NCI-H2171 (cell line): ENCODE measurements at regions not wholly inside any gene's neighbourhood (a gene's known extent, or its start where the extent isn't known, plus 50 kb on each side); places are given as distances from the start of the nearest gene placed in this dataset.
"Not testable (repeated sequence)": the region's sequence is repeated elsewhere in the genome, so short reads cannot be mapped to it uniquely, and the experiment has no call there.

Source experiments
- DNase-seq: peaks from one replicate; lab custom pipeline; 2025; lab: John Stamatoyannopoulos, UW

DNA sequence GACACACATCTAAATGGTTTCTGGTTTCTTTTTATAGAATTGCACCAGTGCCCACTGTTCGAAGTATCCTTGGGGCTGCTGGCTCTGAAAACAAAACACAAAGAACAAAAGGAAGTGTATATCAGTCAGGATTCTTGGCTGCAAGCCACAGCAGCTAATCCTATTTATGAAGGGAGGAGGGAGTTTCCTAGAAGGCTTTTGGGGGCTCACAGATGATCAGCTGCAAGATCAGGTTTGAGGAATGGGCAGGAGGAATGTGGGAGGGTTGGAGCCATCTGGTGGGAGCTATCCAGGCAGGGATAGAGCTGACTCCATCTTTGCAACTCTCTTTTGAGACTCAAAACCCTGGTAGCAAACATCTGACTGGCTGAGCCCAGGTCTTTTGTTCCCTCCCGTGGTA, 118.3 kb upstream of the EEF2KMT start:
- no peak for DNase-seq

DNA sequence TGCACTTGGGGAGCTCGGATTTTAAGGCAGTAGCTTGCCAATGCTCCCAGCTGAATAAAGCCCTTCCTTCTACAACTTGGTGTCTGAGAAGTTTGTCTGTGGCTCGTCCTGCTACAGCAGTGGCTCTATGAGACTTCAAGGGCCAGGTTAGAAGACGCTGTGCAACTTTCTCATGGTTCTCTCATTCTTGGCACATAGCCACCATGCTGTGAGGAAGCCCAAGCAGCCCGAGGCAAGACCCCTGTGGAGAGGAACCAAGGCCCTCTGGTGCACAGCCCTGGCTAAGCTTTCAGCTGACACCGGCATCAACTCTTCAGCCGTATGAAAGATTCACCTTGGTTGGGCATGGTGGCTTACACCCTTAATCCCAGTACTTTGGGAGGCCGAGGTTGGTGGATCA, 116.9 kb upstream of the EEF2KMT start:
- DNase-seq: no peak

DNA sequence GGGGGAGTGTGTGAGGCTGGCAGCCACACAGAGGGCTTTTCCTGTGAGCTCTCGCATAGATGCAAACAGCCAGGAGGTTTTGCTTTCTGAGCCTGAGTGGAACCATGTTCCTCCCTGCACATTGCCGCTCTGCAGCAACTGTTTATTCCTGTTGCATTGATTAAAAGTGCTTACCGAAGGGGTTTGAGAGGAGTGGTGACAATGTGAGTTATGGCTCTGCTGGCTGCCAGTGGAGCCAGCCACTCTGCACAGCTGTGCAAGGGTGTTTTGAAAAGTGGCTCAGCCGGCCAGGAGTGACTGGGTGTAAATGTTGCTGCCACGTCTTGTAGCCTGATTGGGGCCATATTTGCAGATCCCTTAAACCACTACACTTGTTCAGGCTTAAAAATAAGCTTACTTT, 114.9 kb upstream of the EEF2KMT start:
- not testable (repeated sequence) for DNase-seq

GRCh38 chr16:5207862-5208498, 110.4 kb upstream of the EEF2KMT start:
- not testable (repeated sequence) for DNase-seq

GRCh38 chr16:5207001-5207523, 109.5 kb upstream of the EEF2KMT start:
- no peak for DNase-seq

DNA sequence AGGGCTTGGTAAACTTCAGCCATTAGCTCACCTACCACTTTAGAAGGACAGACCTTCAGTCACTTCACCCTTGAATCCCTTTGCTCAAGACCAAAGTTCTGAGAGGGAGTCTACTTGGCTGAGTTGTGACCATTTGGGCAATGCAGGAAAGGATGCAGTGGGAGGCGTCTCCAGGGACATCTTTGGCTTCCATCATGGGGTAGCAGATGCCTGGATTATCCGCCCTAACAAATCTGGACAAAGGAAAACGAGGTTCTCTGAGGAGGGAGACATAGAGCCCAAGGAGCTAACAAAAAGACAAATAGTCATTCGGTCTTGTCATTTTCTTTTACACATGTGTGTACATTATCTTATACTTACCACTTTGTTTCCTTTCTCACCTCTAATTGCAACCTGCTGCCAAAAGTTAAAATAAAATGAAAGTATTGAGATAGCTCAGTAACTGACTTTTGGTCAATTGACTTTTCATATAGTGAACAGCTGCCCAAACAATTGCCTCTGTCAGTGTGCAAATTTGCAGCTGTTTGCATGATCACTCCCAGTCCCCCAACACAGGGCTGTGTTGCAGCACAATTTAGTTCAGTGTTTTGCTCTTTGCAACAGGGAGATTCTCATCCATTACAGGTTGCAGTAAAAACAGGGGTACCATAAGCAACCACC, 108.9 kb upstream of the EEF2KMT start:
- no peak for DNase-seq

GRCh38 chr16:5205361-5206040, 107.9 kb upstream of the EEF2KMT start:
- no peak for DNase-seq

GRCh38 chr16:5203675-5204074, 106.1 kb upstream of the EEF2KMT start:
- DNase-seq: not testable (repeated sequence)

GRCh38 chr16:5200123-5200522, 102.5 kb upstream of the EEF2KMT start:
- DNase-seq: no peak

- DNase-seq: no peak
Measured at GRCh38 chr16:5196204-5196603, 98.6 kb upstream of the EEF2KMT start.

DNA sequence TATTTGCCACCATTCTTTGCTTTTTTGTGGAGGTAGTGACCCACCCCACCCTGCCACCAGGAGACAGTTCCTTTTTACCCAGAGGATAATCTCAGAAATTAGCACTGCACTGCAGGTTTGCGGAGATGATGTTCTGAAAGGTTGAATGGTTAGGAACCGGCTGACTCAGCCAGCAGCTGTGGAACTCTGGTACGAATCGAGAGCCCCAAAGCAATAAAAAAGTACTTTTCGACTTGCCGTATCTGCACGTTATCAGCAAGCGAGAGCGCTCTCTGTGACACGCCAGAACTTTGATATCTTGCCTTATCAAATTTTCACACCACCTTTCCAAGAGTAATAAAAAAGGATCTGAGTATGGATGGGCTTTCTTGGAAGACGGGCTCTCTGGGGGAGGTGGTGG, 96.3 kb upstream of the EEF2KMT start:
- no peak for DNase-seq

DNA sequence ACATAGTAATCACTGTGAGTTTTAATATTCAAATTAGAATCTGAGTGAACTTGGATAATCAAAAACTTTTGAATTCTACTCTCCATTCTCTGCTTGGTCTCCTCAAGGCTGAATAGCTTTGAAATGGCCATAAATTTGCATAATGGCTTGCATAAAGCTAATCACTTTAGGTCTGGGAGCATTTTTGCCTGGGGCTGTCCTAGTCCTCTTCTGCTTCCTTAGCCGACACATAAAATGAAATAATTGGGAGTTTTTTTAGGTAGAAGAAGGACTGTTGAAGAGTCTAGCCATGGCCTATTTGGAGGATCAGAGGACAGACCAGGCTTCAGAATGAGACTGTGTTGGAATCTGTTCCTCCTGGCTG, 91.4 kb upstream of the EEF2KMT start:
- no peak for DNase-seq

DNA sequence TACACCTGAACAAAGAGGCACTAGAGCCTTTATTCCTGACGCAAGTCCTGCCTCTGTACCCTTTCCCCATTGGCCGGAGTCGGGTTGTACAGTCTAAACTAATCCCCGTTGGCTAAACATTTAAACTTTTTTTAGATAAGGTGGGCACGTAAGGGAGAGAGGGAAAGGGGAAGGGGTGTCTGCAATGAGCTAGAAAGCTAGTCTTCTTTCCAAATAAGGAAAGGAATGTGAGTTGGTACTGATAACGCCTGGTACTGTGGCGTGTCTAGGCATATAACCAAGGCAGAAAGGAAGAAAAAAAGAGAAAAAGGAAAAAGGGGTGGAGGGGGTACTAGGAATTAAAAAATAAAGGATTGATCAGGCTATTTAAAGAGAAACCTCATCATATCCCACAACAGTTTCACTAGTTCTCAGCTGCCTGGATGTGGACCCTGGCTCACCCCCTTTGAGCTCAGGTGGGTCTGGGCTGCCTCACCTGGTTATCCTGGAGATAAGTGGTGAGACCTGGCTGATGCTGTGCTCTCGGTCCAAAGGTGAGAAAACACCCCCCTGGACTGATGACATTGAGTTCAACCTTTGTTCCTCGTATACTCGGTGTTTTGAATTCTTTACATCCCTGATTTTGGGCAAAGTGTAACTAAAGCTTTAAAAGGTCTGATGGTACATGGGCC, 90.9 kb upstream of the EEF2KMT start:
- DNase-seq: no peak

- DNase-seq: no peak
Measured at GRCh38 chr16:5187402-5187952, 89.9 kb upstream of the EEF2KMT start.

- no peak for DNase-seq
Measured at GRCh38 chr16:5186381-5186903, 88.8 kb upstream of the EEF2KMT start.

GRCh38 chr16:5176505-5176904, 78.9 kb upstream of the EEF2KMT start:
- DNase-seq: no peak

GRCh38 chr16:5175266-5175665, 77.7 kb upstream of the EEF2KMT start:
- DNase-seq: no peak

GRCh38 chr16:5166486-5166885, 68.9 kb upstream of the EEF2KMT start:
- peak; percentile 50 for DNase-seq

- not testable (repeated sequence) for DNase-seq
Measured at GRCh38 chr16:5165429-5165828, 67.8 kb upstream of the EEF2KMT start.

DNA sequence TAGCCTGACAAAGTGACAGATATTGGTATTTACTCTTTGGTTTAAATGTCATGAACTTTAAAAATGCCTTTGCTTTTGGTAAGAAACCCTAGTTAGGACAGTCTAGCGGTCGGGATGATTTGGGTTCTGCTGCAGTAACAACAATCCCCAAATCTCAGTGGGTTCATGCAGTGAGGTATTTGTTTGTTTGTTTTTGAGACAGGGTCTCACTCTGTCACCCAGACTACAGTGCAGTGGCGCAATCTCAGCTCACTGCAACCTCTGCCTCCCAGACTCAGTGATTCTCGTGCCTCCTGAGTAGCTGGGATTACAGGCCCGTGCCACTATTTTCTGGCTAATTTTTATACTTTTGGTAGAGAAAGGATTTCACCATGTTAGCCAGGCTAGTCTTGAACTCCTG, 65.2 kb upstream of the EEF2KMT start:
- DNase-seq: not testable (repeated sequence)

DNA sequence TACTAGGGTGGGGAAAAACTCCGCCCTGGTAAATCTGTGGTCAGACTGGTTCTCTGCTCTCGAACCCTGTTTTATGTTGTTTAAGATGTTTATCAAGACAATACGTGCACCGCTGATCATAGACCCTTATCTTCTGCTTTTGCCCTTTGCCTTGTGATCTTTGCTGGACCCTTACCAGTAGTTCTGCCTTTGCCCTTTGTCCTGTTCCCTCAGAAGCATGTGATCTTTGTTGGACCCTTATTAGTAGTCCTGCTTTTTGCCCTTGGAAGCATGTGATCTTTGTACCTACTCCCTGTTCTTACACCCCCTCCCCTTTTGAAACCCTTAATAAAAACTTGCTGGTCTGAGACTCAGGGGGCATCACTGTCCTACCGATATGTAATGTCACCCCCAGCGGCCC, 64.3 kb upstream of the EEF2KMT start:
- DNase-seq: not testable (repeated sequence)

GRCh38 chr16:5160010-5160409, 62.4 kb upstream of the EEF2KMT start:
- not testable (repeated sequence) for DNase-seq
